ENCODE measurements at regions not wholly inside any gene's neighbourhood (a gene's known extent, or its start where the extent isn't known, plus 50 kb on each side); places are given as distances from the start of the nearest gene placed in this dataset.

GRCh38 chr2:47277987-47278386, 91.1 kb upstream of the EPCAM start:
- H3K9ac ChIP-seq (ENCODE audit: low read length): no peak overlapping the region
- no peaks in the 10 kb centered on the region for H3K9me2 ChIP-seq (ENCODE audit: low read depth, low read length)
- H3K79me2 ChIP-seq (ENCODE audit: insufficient read depth, low read length): no peaks in the 10 kb centered on the region
- H3K4me1 ChIP-seq (ENCODE audit: insufficient read depth, low read length, severe bottlenecking): peaks cover 2% of the 10 kb centered on the region
- no peak overlapping the region for H3K27ac ChIP-seq (ENCODE audit: low read depth, low read length, poor library complexity, severe bottlenecking)
- peaks cover 3% of the 10 kb centered on the region; the same call in 1 of the 2 replicates for H3K9me3 ChIP-seq (ENCODE audit: low read length)
- no peaks in the 10 kb centered on the region; the same call in 1 of the 2 replicates for H3K36me3 ChIP-seq (ENCODE audit: insufficient read depth, low read length)
- H3K4me2 ChIP-seq (ENCODE audit: low read length): no peak overlapping the region
- TF ChIP-seq EZH2 (IDR thresholded peaks at IDR 0.05; ENCODE audit: borderline replicate concordance, low read length): no peak
- no peak for TF ChIP-seq CTCF (IDR thresholded peaks at IDR 0.05; ENCODE audit: low read length)
- no peaks in the 10 kb centered on the region for H3K27me3 ChIP-seq (ENCODE audit: insufficient read depth, low read length)
- no peak overlapping the region for H3K4me3 ChIP-seq (ENCODE audit: low read depth, low read length, poor library complexity, severe bottlenecking)
- no peaks in the 10 kb centered on the region for H3F3A ChIP-seq (ENCODE audit: insufficient read depth, low read length)
- no peaks in the 10 kb centered on the region for H4K20me1 ChIP-seq (ENCODE audit: insufficient read depth, low read length)
- no peak overlapping the region for H2AFZ ChIP-seq (ENCODE audit: low read length)

GRCh38 chr2:47277187-47277586, 91.9 kb upstream of the EPCAM start:
- Histone ChIP-seq H3K36me3 (ENCODE audit: insufficient read depth, low read length) (no peaks in the 10 kb centered on the region; the same call in 1 of the 2 replicates), H3K27me3 (ENCODE audit: insufficient read depth, low read length) (no peaks in the 10 kb centered on the region), H3K4me1 (ENCODE audit: insufficient read depth, low read length, severe bottlenecking) (peaks cover 9% of the 10 kb centered on the region), H4K20me1 (ENCODE audit: insufficient read depth, low read length) (no peaks in the 10 kb centered on the region), H2AFZ (ENCODE audit: low read length) (no peak overlapping the region), H3K9me3 (ENCODE audit: low read length) (no peaks in the 10 kb centered on the region), H3K4me3 (ENCODE audit: low read depth, low read length, poor library complexity, severe bottlenecking) (no peak overlapping the region), H3K27ac (ENCODE audit: low read depth, low read length, poor library complexity, severe bottlenecking) (no peak overlapping the region), H3K9ac (ENCODE audit: low read length) (no peak overlapping the region), H3K79me2 (ENCODE audit: insufficient read depth, low read length) (no peaks in the 10 kb centered on the region), H3K9me2 (ENCODE audit: low read depth, low read length) (no peaks in the 10 kb centered on the region), H3F3A (ENCODE audit: insufficient read depth, low read length) (no peaks in the 10 kb centered on the region), H3K4me2 (ENCODE audit: low read length) (no peak overlapping the region)
- no peak for TF ChIP-seq CTCF (IDR thresholded peaks at IDR 0.05; ENCODE audit: low read length)
- no peak for TF ChIP-seq EZH2 (IDR thresholded peaks at IDR 0.05; ENCODE audit: borderline replicate concordance, low read length)

GRCh38 chr2:47276061-47276460, 93.0 kb upstream of the EPCAM start:
- Histone ChIP-seq H3K9me2 (ENCODE audit: low read depth, low read length) (no peaks in the 10 kb centered on the region), H3K4me2 (ENCODE audit: low read length) (no peak overlapping the region), H3K36me3 (ENCODE audit: insufficient read depth, low read length) (no peaks in the 10 kb centered on the region; the same call in 1 of the 2 replicates), H3K4me1 (ENCODE audit: insufficient read depth, low read length, severe bottlenecking) (peaks cover 20% of the 10 kb centered on the region), H3K27ac (ENCODE audit: low read depth, low read length, poor library complexity, severe bottlenecking) (no peak overlapping the region), H3K79me2 (ENCODE audit: insufficient read depth, low read length) (no peaks in the 10 kb centered on the region), H3K9ac (ENCODE audit: low read length) (no peak overlapping the region), H3K27me3 (ENCODE audit: insufficient read depth, low read length) (no peaks in the 10 kb centered on the region), H3F3A (ENCODE audit: insufficient read depth, low read length) (no peaks in the 10 kb centered on the region), H2AFZ (ENCODE audit: low read length) (no peak overlapping the region), H3K4me3 (ENCODE audit: low read depth, low read length, poor library complexity, severe bottlenecking) (no peak overlapping the region), H3K9me3 (ENCODE audit: low read length) (no peaks in the 10 kb centered on the region), H4K20me1 (ENCODE audit: insufficient read depth, low read length) (no peaks in the 10 kb centered on the region)
- TF ChIP-seq CTCF (IDR thresholded peaks at IDR 0.05; ENCODE audit: low read length) (no peak), EZH2 (IDR thresholded peaks at IDR 0.05; ENCODE audit: borderline replicate concordance, low read length) (no peak)
